PC-3 (cell line): ENCODE measurements at regions not wholly inside any gene's neighbourhood (a gene's known extent, or its start where the extent isn't known, plus 50 kb on each side); places are given as distances from the start of the nearest gene placed in this dataset.

Source experiments
- ATAC-seq: fragments of 200-7000 bp; cut with Tn5 transposase; 2 replicates; pipeline ENCODE4 v1.9.1; 2020; ENCODE audit warnings: mild to moderate bottlenecking, moderate library complexity
- BruUV-seq: library from RNA; stranded (reverse); fragments of 400-500 nt; replicated peaks from 2 replicates; lab custom pipeline; 2021; lab: Mats Ljungman, UMichigan
- CTCF ChIA-PET: fragments of 300-600 bp; sonication (Branson Sonifier 250); formaldehyde crosslinking; loops from one replicate; lab custom pipeline; 2022; ENCODE audit warnings: antibody characterized with exemption; lab: Charles Lee
- POLR2A ChIA-PET: fragments of 300-600 bp; sonication (Branson Sonifier 250); formaldehyde crosslinking; loops from one replicate; lab custom pipeline; 2022; ENCODE audit warnings: antibody characterized with exemption; ENCODE audit not compliant: unreplicated experiment; lab: Charles Lee
- DNase-seq: peaks from one replicate; pipeline ENCODE4 v3.0.0-alpha.2; 2015
- H2AFZ ChIP-seq: fragments of 300-600 bp; sonication (generic); 2 replicates; pipeline ENCODE4 v1.6.0; 2016; ENCODE audit warnings: antibody characterized with exemption, low read length
- H3F3A ChIP-seq: fragments of 300-600 bp; sonication (generic); one replicate; pipeline ENCODE4 v1.6.0; 2017; ENCODE audit warnings: antibody characterized with exemption, low read length, control low read depth, mild to moderate bottlenecking; ENCODE audit not compliant: unreplicated experiment
- H3K27ac ChIP-seq: fragments of 300-600 bp; sonication (generic); 2 replicates; pipeline ENCODE4 v1.5.1; 2016; ENCODE audit warnings: mild to moderate bottlenecking, low read length
- H3K27me3 ChIP-seq: fragments of 300-600 bp; sonication (generic); 2 replicates; pipeline ENCODE4 v1.6.1; 2016; ENCODE audit warnings: low read length, mixed read lengths
- H3K36me3 ChIP-seq: fragments of 300-600 bp; sonication (generic); 2 replicates; pipeline ENCODE4 v1.6.1; 2016; ENCODE audit warnings: low read depth, mixed run types, low read length, mixed read lengths
- H3K4me1 ChIP-seq: fragments of 300-600 bp; sonication (generic); 2 replicates; pipeline ENCODE4 v1.5.1; 2016; ENCODE audit warnings: low read length; ENCODE audit not compliant: insufficient read depth
- H3K4me2 ChIP-seq: fragments of 300-600 bp; sonication (generic); 2 replicates; pipeline ENCODE4 v1.6.0; 2016; ENCODE audit warnings: low read length
- H3K4me3 ChIP-seq: fragments of 300-600 bp; sonication (generic); 2 replicates; pipeline ENCODE4 v1.5.1; 2016; ENCODE audit warnings: mild to moderate bottlenecking, low read length, mixed read lengths
- H3K79me2 ChIP-seq: fragments of 300-600 bp; sonication (generic); 2 replicates; pipeline ENCODE4 v1.6.1; 2017; ENCODE audit warnings: low read length, mixed read lengths
- H3K9ac ChIP-seq: fragments of 300-600 bp; sonication (generic); 2 replicates; pipeline ENCODE4 v1.6.0; 2016; ENCODE audit warnings: mild to moderate bottlenecking, low read length
- H3K9me2 ChIP-seq: fragments of 300-600 bp; sonication (generic); replicated peaks from 2 replicates; pipeline ENCODE4 v1.6.1; 2016; ENCODE audit warnings: mixed run types, low read length, mixed read lengths
- H3K9me3 ChIP-seq: fragments of 300-600 bp; sonication (generic); 2 replicates; pipeline ENCODE4 v1.6.1; 2016; ENCODE audit warnings: low read length, mixed read lengths
- H4K20me1 ChIP-seq: fragments of 300-600 bp; sonication (generic); 2 replicates; pipeline ENCODE4 v1.6.1; 2016; ENCODE audit warnings: low read length, mixed read lengths
- CTCF ChIP-seq: fragments of 300-600 bp; sonication (generic); conservative IDR thresholded peaks from 2 replicates; pipeline ENCODE4 v1.5.1; 2017; ENCODE audit warnings: antibody characterized with exemption, low read depth, mild to moderate bottlenecking, low read length
- EZH2 ChIP-seq: fragments of 300-600 bp; sonication (generic); IDR thresholded peaks from one replicate; pipeline ENCODE4 v1.6.1; 2017; ENCODE audit warnings: antibody characterized with exemption, mild to moderate bottlenecking, low read length; ENCODE audit not compliant: unreplicated experiment
- EZH2phosphoT487 ChIP-seq: fragments of 300-600 bp; sonication (generic); IDR thresholded peaks from 2 replicates; pipeline ENCODE4 v1.6.1; 2018; ENCODE audit warnings: mild to moderate bottlenecking, antibody characterized with exemption, low read length, borderline replicate concordance
- intact Hi-C: fragments of 100-400 bp; cut with micrococcal nuclease; formaldehyde crosslinking; loops from 2 replicates; pipeline ENCODE4 v1.9.0; 2023

- intact Hi-C loops: loop anchor here (5.0 kb wide), 1 partner anchor 146 kb away; no protein-coding TSS in a partner anchor
- POLR2A ChIA-PET: no interaction called here
Measured at GRCh38 chr11:11077898-11078297, 220.0 kb upstream of the ZBED5 start.

DNA sequence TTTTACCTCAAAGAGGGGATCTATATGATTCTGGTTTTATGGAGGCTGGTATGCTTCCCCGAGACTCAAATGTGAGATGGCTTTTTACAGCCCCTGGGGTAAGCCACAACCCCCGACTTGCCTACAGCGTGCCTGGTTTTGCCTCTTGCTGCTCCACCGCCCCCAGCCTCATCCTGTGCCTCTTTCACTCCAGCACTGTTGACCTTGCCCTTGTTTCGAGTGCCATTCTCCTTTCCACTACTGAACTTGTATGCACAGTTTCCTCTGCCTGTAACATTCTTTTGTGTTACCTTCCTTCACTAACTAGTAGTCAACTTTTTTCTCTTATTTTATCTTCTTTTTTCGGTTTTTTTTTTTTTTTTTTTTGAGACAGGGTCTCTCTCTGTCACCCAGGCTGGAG is 219.0 kb upstream of the ZBED5 start:
- BruUV-seq: no TSS peak
- Histone ChIP-seq H3K9me2 (no peaks in the 10 kb centered on the region), H3K4me1 (no peaks in the 10 kb centered on the region), H3K79me2 (no peaks in the 10 kb centered on the region), H3K4me3 (no peak overlapping the region), H3K27me3 (peaks cover 19% of the 10 kb centered on the region), H3K9me3 (no peaks in the 10 kb centered on the region), H3K27ac (no peak overlapping the region), H4K20me1 (no peaks in the 10 kb centered on the region), H2AFZ (no peak overlapping the region), H3K4me2 (no peak overlapping the region), H3F3A (no peaks in the 10 kb centered on the region), H3K36me3 (no peaks in the 10 kb centered on the region), H3K9ac (no peak overlapping the region)
- CTCF ChIA-PET: no interaction called here
- ATAC-seq: no peak
- no peak for TF ChIP-seq EZH2
- no peak for TF ChIP-seq CTCF
- no peak for TF ChIP-seq EZH2phosphoT487
- POLR2A ChIA-PET: no interaction called here
- intact Hi-C loops: loop anchor here (5.0 kb wide), 1 partner anchor 145 kb away; no protein-coding TSS in a partner anchor
- DNase-seq: no peak

More at GRCh38 chr11:11077898-11078297, 220.0 kb upstream of the ZBED5 start:
- Histone ChIP-seq H4K20me1 (no peaks in the 10 kb centered on the region), H2AFZ (no peak overlapping the region), H3F3A (no peaks in the 10 kb centered on the region), H3K4me1 (no peaks in the 10 kb centered on the region), H3K27ac (no peak overlapping the region), H3K27me3 (peaks cover 24% of the 10 kb centered on the region), H3K9ac (no peak overlapping the region), H3K9me2 (no peaks in the 10 kb centered on the region), H3K79me2 (no peaks in the 10 kb centered on the region), H3K36me3 (no peaks in the 10 kb centered on the region), H3K4me3 (no peak overlapping the region), H3K9me3 (no peaks in the 10 kb centered on the region), H3K4me2 (no peak overlapping the region)
- CTCF ChIA-PET: interaction anchor here (1.1 to 1.8 kb wide), 2 partner anchors 20 to 50 kb away, joined by 7 to 14 read pairs; no protein-coding TSS in a partner anchor
- DNase-seq: no peak
- BruUV-seq: no TSS peak
- ATAC-seq: no peak
- TF ChIP-seq EZH2 (no peak), EZH2phosphoT487 (no peak), CTCF (no peak)

- Histone ChIP-seq H3K9me2 (no peaks in the 10 kb centered on the region), H3F3A (no peaks in the 10 kb centered on the region), H3K4me3 (no peak overlapping the region), H4K20me1 (no peaks in the 10 kb centered on the region), H3K27ac (no peak overlapping the region), H3K4me2 (no peak overlapping the region), H3K4me1 (peaks cover 5% of the 10 kb centered on the region; the same call in 1 of the 2 replicates), H3K27me3 (peaks cover 16% of the 10 kb centered on the region), H3K9me3 (no peaks in the 10 kb centered on the region), H2AFZ (no peak overlapping the region), H3K36me3 (no peaks in the 10 kb centered on the region), H3K79me2 (no peaks in the 10 kb centered on the region), H3K9ac (no peak overlapping the region)
- intact Hi-C loops: loop anchor here (5.0 kb wide), 1 partner anchor 144 kb away; no protein-coding TSS in a partner anchor
- DNase-seq (no peak), ATAC-seq (no peak)
- BruUV-seq: no TSS peak
- ChIA-PET POLR2A (no interaction called here), CTCF (no interaction called here)
- no peak for TF ChIP-seq CTCF
- no peak for TF ChIP-seq EZH2
- TF ChIP-seq EZH2phosphoT487: no peak
Measured at GRCh38 chr11:11076276-11076675, 218.4 kb upstream of the ZBED5 start.
